NB4 (cell line): ENCODE measurements at regions not wholly inside any gene's neighbourhood (a gene's known extent, or its start where the extent isn't known, plus 50 kb on each side); places are given as distances from the start of the nearest gene placed in this dataset.

Experiments
- CTCF ChIP-seq: IDR thresholded peaks from one replicate; pipeline ENCODE4 v1.5.1; 2012; ENCODE audit warnings: low read depth, low read length
- MAX ChIP-seq: IDR thresholded peaks from 2 replicates; pipeline ENCODE4 v1.6.1; 2011; ENCODE audit warnings: low read depth, low read length
- POLR2A ChIP-seq: IDR thresholded peaks from 2 replicates; pipeline ENCODE4 v1.6.1; 2011; ENCODE audit warnings: mild to moderate bottlenecking; ENCODE audit not compliant: insufficient read length; ENCODE audit errors: extremely low read depth

- no peak for TF ChIP-seq POLR2A
- TF ChIP-seq CTCF, result no peak
- no peak for TF ChIP-seq MAX
Observed at GRCh38 chr13:97548138-97548537, 114.2 kb downstream of the RAP2A start.
